B cell (primary cell): ENCODE measurements at regions not wholly inside any gene's neighbourhood (a gene's known extent, or its start where the extent isn't known, plus 50 kb on each side); places are given as distances from the start of the nearest gene placed in this dataset.

Experiments used
- ATAC-seq: fragments of 200-7000 bp; cut with Tn5 transposase; one replicate; pipeline ENCODE4 v1.10.0; 2021; ENCODE audit warnings: low read depth, mild to moderate bottlenecking, moderate number of reproducible peaks, moderate library complexity
- CTCF ChIA-PET: fragments of 350-600 bp; sonication (Branson Sonifier 250); formaldehyde crosslinking; loops from one replicate; lab custom pipeline; 2021; ENCODE audit warnings: antibody characterized with exemption, inconsistent platforms; lab: Charles Lee
- POLR2A ChIA-PET: fragments of 350-600 bp; sonication (Branson Sonifier 250); formaldehyde crosslinking; loops from one replicate; lab custom pipeline; 2021; ENCODE audit warnings: antibody characterized with exemption; lab: Charles Lee
- DNase-seq: peaks from one replicate; pipeline ENCODE4 v3.0.0; 2013
- H2AFZ ChIP-seq: 2 replicates; pipeline ENCODE4 v1.6.1; 2012; ENCODE audit warnings: mild to moderate bottlenecking, low read depth, low read length; ENCODE audit not compliant: insufficient read depth, poor library complexity, severe bottlenecking
- H3K27ac ChIP-seq, 2 donors: 1 replicate in 1 of 2; 2 replicates in 1 of 2; pipeline ENCODE4 v1.5.1; 2012 to 2013; ENCODE audit warnings: low read length in 2 of 2, mild to moderate bottlenecking in 2 of 2, moderate library complexity in 1 of 2
- H3K27me3 ChIP-seq, 4 experiments: fragments of 200-600 bp in 1 of 4; sonication (generic) in 1 of 4; replicated peaks in 1 of 4; 1 replicate in 2 of 4; 2 replicates in 2 of 4; pipeline versions ENCODE4 v1.6.1 to v1.7.0; 2013 to 2016; ENCODE audit warnings: low read length in 3 of 4, mild to moderate bottlenecking in 2 of 4, mixed read lengths in 1 of 4, moderate library complexity in 1 of 4; ENCODE audit not compliant: insufficient read depth in 4 of 4, control insufficient read depth in 3 of 4; ENCODE audit errors: control extremely low read depth in 1 of 4
- H3K36me3 ChIP-seq, 2 experiments: replicated peaks in 1 of 2; 1 replicate in 1 of 2; 2 replicates in 1 of 2; pipeline versions ENCODE4 v1.6.1 to v1.7.1; 2013; ENCODE audit warnings: low read length in 1 of 2; ENCODE audit not compliant: insufficient read depth in 2 of 2, control insufficient read depth in 1 of 2; ENCODE audit errors: control extremely low read depth in 1 of 2, extremely low read depth in 1 of 2
- H3K4me1 ChIP-seq, 2 donors: fragments of 200-600 bp in 1 of 2; sonication (generic) in 1 of 2; 1 replicate in 1 of 2; 2 replicates in 1 of 2; pipeline versions ENCODE4 v1.5.1 to v1.6.1; 2013 to 2017; ENCODE audit warnings: low read length in 2 of 2; ENCODE audit not compliant: control insufficient read depth in 2 of 2, insufficient read depth in 2 of 2
- H3K4me2 ChIP-seq: replicated peaks from 2 replicates; pipeline ENCODE3; 2012; ENCODE audit warnings: mild to moderate bottlenecking, low read depth, low read length; ENCODE audit not compliant: poor library complexity, severe bottlenecking
- H3K4me3 ChIP-seq, 5 experiments: fragments of 200-600 bp in 1 of 5; sonication (generic) in 1 of 5; 1 replicate in 3 of 5; 2 replicates in 2 of 5; pipeline versions ENCODE4 v1.5.1 to v1.7.0; 2011 to 2016; ENCODE audit warnings: low read length in 4 of 5, mild to moderate bottlenecking in 4 of 5, low read depth in 2 of 5, control low read depth in 1 of 5, moderate library complexity in 1 of 5; ENCODE audit not compliant: insufficient read depth in 1 of 5; ENCODE audit errors: control extremely low read depth in 1 of 5, extremely low read depth in 1 of 5
- H3K79me2 ChIP-seq: fragments of 200-600 bp; sonication (generic); one replicate; pipeline ENCODE4 v1.6.0; 2016; ENCODE audit warnings: low read length; ENCODE audit not compliant: control insufficient read depth, insufficient read depth
- H3K9ac ChIP-seq: fragments of 200-600 bp; sonication (generic); 2 replicates; pipeline ENCODE4 v1.6.1; 2017; ENCODE audit warnings: mild to moderate bottlenecking, low read length, moderate library complexity
- H3K9me3 ChIP-seq, 3 donors: one replicate each; pipeline versions ENCODE4 v1.6.1 to v1.7.1; 2013; ENCODE audit warnings: low read length in 2 of 3; ENCODE audit not compliant: control insufficient read depth in 2 of 3, insufficient read depth in 1 of 3; ENCODE audit errors: control extremely low read depth in 1 of 3
- H4K20me1 ChIP-seq: 2 replicates; pipeline ENCODE4 v1.6.0; 2012; ENCODE audit warnings: mild to moderate bottlenecking, low read length; ENCODE audit not compliant: insufficient read depth, control insufficient read depth, poor library complexity, severe bottlenecking
- H3K27ac Mint-ChIP-seq: one replicate; pipeline ENCODE4 v1.8.0; 2021; ENCODE audit warnings: mixed read lengths
- H3K27me3 Mint-ChIP-seq: one replicate; pipeline ENCODE4 v1.8.0; 2021; ENCODE audit warnings: mixed read lengths
- H3K4me1 Mint-ChIP-seq: one replicate; pipeline ENCODE4 v1.8.0; 2021; ENCODE audit warnings: mixed read lengths
- H3K4me3 Mint-ChIP-seq: one replicate; pipeline ENCODE4 v1.8.0; 2021; ENCODE audit warnings: mixed read lengths
- H3K9me3 Mint-ChIP-seq: one replicate; pipeline ENCODE4 v1.8.0; 2022; ENCODE audit warnings: mixed read lengths; ENCODE audit not compliant: insufficient read depth
- EZH2 ChIP-seq: IDR thresholded peaks from 2 replicates; pipeline ENCODE4 v1.6.1; 2012; ENCODE audit warnings: borderline replicate concordance, low read depth, mild to moderate bottlenecking, moderate library complexity, low read length; ENCODE audit not compliant: insufficient read depth, poor library complexity, severe bottlenecking
- WGBS: methylation state at CpG from one replicate; pipeline ENCODE4 v1.1.5; 2013; ENCODE audit warnings: missing lambda C conversion rate; ENCODE audit not compliant: insufficient coverage; 5-methylcytosine and 5-hydroxymethylcytosine counted together
- intact Hi-C: fragments of 100-400 bp; cut with micrococcal nuclease; formaldehyde crosslinking; loops from one replicate; pipeline ENCODE4 v1.10.0; 2022
- TF ChIP-seq, protein P1 (sequence below): fragments of 200-600 bp; IDR thresholded peaks from one replicate; pipeline ENCODE4 v1.8.0; 2022; ENCODE audit warnings: antibody characterized with exemption, mild to moderate bottlenecking

DNA sequence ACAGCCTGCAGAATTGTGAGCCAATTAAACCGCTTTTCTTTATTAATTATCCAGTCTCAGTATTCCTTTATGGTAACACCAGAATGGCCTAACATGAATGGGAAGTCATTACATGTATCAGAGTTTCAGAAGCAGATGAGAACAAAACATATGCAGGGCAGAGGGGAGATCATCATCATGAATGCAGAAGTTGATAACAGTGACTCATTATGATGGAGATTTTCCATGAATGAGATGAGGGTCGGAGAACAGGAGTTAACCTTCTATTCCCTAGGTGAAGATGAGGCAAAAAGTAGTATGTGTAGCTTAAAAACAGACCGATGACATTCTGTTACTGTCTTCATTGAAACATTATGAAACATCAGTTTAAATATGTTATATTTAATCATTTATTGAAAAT lies 59.5 kb upstream of the PPM1B start:
- no peak for ATAC-seq
- no CpG with 5 or more reads among the region's 3 CpGs for WGBS
- H3K4me1 ChIP-seq: peaks cover 12% of the 10 kb centered on the region in 2 donors

DNA sequence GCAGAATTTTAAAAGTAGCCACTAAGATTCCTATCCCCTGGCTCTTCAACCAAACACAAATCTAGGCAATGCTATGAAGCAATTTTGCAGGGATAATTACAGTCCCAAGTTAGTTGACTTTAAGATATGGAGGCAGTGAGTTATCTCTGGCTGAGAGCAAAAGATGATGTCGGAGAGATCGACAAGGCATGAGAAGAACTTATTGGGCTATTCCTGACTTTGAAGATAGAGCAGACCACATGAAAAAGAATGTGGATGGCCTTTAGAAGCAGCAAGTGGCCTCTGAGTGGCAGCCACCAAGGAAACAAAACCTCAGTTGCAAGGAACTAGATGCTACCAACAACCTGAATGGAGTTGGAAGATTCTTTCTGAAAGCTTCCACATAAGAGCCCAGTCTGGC lies 58.2 kb upstream of the PPM1B start:
- ChIA-PET POLR2A (no interaction called here), CTCF (interaction anchor here (0.9 kb wide), 1 partner anchor 8 kb away, joined by 4 read pairs; no protein-coding TSS in a partner anchor)
- H4K20me1 ChIP-seq: no peaks in the 10 kb centered on the region
- 36% methylated on average over 2 of the region's 2 CpGs for WGBS
- Mint-ChIP-seq H3K27ac (no peak overlapping the region), H3K4me1 (peaks cover 12% of the 10 kb centered on the region), H3K27me3 (no peaks in the 10 kb centered on the region), H3K9me3 (no peaks in the 10 kb centered on the region), H3K4me3 (no peak overlapping the region)
- intact Hi-C loops: no loop called here
- DNase-seq (no peak), ATAC-seq (no peak)
- H3K36me3 ChIP-seq: no peaks in the 10 kb centered on the region
- H3K4me1 ChIP-seq: peaks cover 12% of the 10 kb centered on the region in 2 donors
- no peak overlapping the region for H3K27ac ChIP-seq
- no peak overlapping the region for H3K9ac ChIP-seq
- no peak overlapping the region for H3K4me2 ChIP-seq
- no peak overlapping the region for H3K4me3 ChIP-seq
- no peaks in the 10 kb centered on the region for H3K9me3 ChIP-seq
- H3K27me3 ChIP-seq: peaks cover 0 to 2% (median 0%) of the 10 kb centered on the region in 4 experiments
- TF ChIP-seq, protein P1, sequence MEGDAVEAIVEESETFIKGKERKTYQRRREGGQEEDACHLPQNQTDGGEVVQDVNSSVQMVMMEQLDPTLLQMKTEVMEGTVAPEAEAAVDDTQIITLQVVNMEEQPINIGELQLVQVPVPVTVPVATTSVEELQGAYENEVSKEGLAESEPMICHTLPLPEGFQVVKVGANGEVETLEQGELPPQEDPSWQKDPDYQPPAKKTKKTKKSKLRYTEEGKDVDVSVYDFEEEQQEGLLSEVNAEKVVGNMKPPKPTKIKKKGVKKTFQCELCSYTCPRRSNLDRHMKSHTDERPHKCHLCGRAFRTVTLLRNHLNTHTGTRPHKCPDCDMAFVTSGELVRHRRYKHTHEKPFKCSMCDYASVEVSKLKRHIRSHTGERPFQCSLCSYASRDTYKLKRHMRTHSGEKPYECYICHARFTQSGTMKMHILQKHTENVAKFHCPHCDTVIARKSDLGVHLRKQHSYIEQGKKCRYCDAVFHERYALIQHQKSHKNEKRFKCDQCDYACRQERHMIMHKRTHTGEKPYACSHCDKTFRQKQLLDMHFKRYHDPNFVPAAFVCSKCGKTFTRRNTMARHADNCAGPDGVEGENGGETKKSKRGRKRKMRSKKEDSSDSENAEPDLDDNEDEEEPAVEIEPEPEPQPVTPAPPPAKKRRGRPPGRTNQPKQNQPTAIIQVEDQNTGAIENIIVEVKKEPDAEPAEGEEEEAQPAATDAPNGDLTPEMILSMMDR: no peak
- no peak for TF ChIP-seq EZH2
- no peak overlapping the region for H2AFZ ChIP-seq
- no peaks in the 10 kb centered on the region for H3K79me2 ChIP-seq

More for the DNA sequence above, 59.5 kb upstream of the PPM1B start:
- ChIA-PET CTCF (no interaction called here), POLR2A (no interaction called here)
- no peak for TF ChIP-seq EZH2
- TF ChIP-seq, protein P1: no peak
- Histone ChIP-seq H2AFZ (no peak overlapping the region), H3K9me3 (no peaks in the 10 kb centered on the region), H4K20me1 (no peaks in the 10 kb centered on the region), H3K4me3 (no peak overlapping the region), H3K4me2 (no peak overlapping the region), H3K36me3 (no peaks in the 10 kb centered on the region), H3K27ac (no peak overlapping the region), H3K9ac (no peak overlapping the region), H3K79me2 (no peaks in the 10 kb centered on the region), H3K27me3 (peaks cover 0 to 2% (median 0%) of the 10 kb centered on the region in 4 experiments)
- DNase-seq: no peak
- H3K27ac Mint-ChIP-seq: no peak overlapping the region
- no peak overlapping the region for H3K4me3 Mint-ChIP-seq
- peaks cover 12% of the 10 kb centered on the region for H3K4me1 Mint-ChIP-seq
- intact Hi-C loops: no loop called here
- H3K27me3 Mint-ChIP-seq: no peaks in the 10 kb centered on the region
- H3K9me3 Mint-ChIP-seq: no peaks in the 10 kb centered on the region
